ENCODE measurements at regions not wholly inside any gene's neighbourhood (a gene's known extent, or its start where the extent isn't known, plus 50 kb on each side); places are given as distances from the start of the nearest gene placed in this dataset.

GRCh38 chr18:22013993-22014392 lies 155.4 kb upstream of the GATA6 start:
- TF ChIP-seq, protein P1, sequence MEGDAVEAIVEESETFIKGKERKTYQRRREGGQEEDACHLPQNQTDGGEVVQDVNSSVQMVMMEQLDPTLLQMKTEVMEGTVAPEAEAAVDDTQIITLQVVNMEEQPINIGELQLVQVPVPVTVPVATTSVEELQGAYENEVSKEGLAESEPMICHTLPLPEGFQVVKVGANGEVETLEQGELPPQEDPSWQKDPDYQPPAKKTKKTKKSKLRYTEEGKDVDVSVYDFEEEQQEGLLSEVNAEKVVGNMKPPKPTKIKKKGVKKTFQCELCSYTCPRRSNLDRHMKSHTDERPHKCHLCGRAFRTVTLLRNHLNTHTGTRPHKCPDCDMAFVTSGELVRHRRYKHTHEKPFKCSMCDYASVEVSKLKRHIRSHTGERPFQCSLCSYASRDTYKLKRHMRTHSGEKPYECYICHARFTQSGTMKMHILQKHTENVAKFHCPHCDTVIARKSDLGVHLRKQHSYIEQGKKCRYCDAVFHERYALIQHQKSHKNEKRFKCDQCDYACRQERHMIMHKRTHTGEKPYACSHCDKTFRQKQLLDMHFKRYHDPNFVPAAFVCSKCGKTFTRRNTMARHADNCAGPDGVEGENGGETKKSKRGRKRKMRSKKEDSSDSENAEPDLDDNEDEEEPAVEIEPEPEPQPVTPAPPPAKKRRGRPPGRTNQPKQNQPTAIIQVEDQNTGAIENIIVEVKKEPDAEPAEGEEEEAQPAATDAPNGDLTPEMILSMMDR (IDR thresholded peaks at IDR 0.05; ENCODE audit: poor library complexity), result no peak
- TF ChIP-seq EZH2phosphoT487 (IDR thresholded peaks at IDR 0.05; ENCODE audit: low read depth, severe bottlenecking, unreplicated experiment) (no peak), EZH2 (IDR thresholded peaks at IDR 0.05; ENCODE audit: borderline replicate concordance) (no peak)

Data from hepatocyte (in vitro differentiated cells).